Islet precursor cell (in vitro differentiated cells): ENCODE measurements at regions not wholly inside any gene's neighbourhood (a gene's known extent, or its start where the extent isn't known, plus 50 kb on each side); places are given as distances from the start of the nearest gene placed in this dataset.

Experiments used
- DNase-seq: peaks from one replicate; pipeline ENCODE4 v3.0.0-alpha.2; 2018

GRCh38 chr1:221164951-221165838, 286.0 kb downstream of the HLX start:
- DNase-seq = no peak

- DNase-seq = no peak
Observed at GRCh38 chr1:221165839-221166500, 286.7 kb downstream of the HLX start.

GRCh38 chr1:221166559-221167318, 287.5 kb downstream of the HLX start:
- no peak for DNase-seq

GRCh38 chr1:221169447-221169889, 290.2 kb downstream of the HLX start:
- no peak for DNase-seq

- no peak for DNase-seq
Observed at GRCh38 chr1:221170171-221170570, 290.9 kb downstream of the HLX start.

GRCh38 chr1:221171768-221172167, 292.5 kb downstream of the HLX start:
- DNase-seq = no peak

- no peak for DNase-seq
Observed at GRCh38 chr1:221172841-221173240, 293.6 kb downstream of the HLX start.

GRCh38 chr1:221174330-221174993, 295.2 kb downstream of the HLX start:
- DNase-seq = peak; percentile 69

GRCh38 chr1:221175249-221175648, 296.0 kb downstream of the HLX start:
- DNase-seq = no peak

- DNase-seq = no peak
Observed at GRCh38 chr1:221180704-221181368, 301.6 kb downstream of the HLX start.

- DNase-seq = no peak
Observed at GRCh38 chr1:221182791-221183533, 303.7 kb downstream of the HLX start.

- DNase-seq = no peak
Observed at GRCh38 chr1:221184131-221184794, 305.0 kb downstream of the HLX start.

- DNase-seq = no peak
Observed at GRCh38 chr1:221187174-221187573, 307.9 kb downstream of the HLX start.

GRCh38 chr1:221188458-221188857, 309.2 kb downstream of the HLX start:
- no peak for DNase-seq

- DNase-seq = no peak
Observed at GRCh38 chr1:221190249-221190648, 311.0 kb downstream of the HLX start.

GRCh38 chr1:221192055-221192454, 312.8 kb downstream of the HLX start:
- DNase-seq = no peak

- DNase-seq = no peak
Observed at GRCh38 chr1:221200464-221200863, 321.2 kb downstream of the HLX start.

- no peak for DNase-seq
Observed at GRCh38 chr1:221201773-221202172, 322.5 kb downstream of the HLX start.

GRCh38 chr1:221203224-221204054, 324.2 kb downstream of the HLX start:
- peak; percentile 83 for DNase-seq
